Calu3 (cell line): ENCODE measurements at regions not wholly inside any gene's neighbourhood (a gene's known extent, or its start where the extent isn't known, plus 50 kb on each side); places are given as distances from the start of the nearest gene placed in this dataset.

Experiments used
- BruUV-seq: library from RNA; stranded (reverse); fragments of 400-500 nt; replicated peaks from 2 replicates; lab custom pipeline; 2021; lab: Mats Ljungman, UMichigan
- CTCF ChIA-PET: fragments of 300-600 bp; sonication (Branson Sonifier 250); formaldehyde crosslinking; loops from one replicate; lab custom pipeline; 2022; ENCODE audit warnings: antibody characterized with exemption; lab: Charles Lee
- DNase-seq: peaks from one replicate; pipeline ENCODE4 v3.0.0; 2022
- H3K27ac Mint-ChIP-seq: one replicate; pipeline ENCODE4 v1.8.0; 2022; ENCODE audit warnings: mixed read lengths; ENCODE audit not compliant: unreplicated experiment
- H3K27me3 Mint-ChIP-seq: one replicate; pipeline ENCODE4 v1.8.0; 2022; ENCODE audit warnings: mixed read lengths; ENCODE audit not compliant: unreplicated experiment
- H3K36me3 Mint-ChIP-seq: one replicate; pipeline ENCODE4 v1.8.0; 2022; ENCODE audit warnings: mild to moderate bottlenecking, moderate library complexity, mixed read lengths; ENCODE audit not compliant: insufficient read depth, unreplicated experiment
- H3K4me1 Mint-ChIP-seq: one replicate; pipeline ENCODE4 v1.8.0; 2022; ENCODE audit warnings: mild to moderate bottlenecking, low read depth, mixed read lengths; ENCODE audit not compliant: unreplicated experiment
- H3K4me3 Mint-ChIP-seq: one replicate; pipeline ENCODE4 v1.8.0; 2022; ENCODE audit warnings: mild to moderate bottlenecking, low read depth, moderate library complexity, mixed read lengths; ENCODE audit not compliant: unreplicated experiment
- H3K9me3 Mint-ChIP-seq: one replicate; pipeline ENCODE4 v1.8.0; 2022; ENCODE audit warnings: low read depth, mixed read lengths; ENCODE audit not compliant: unreplicated experiment
- intact Hi-C: fragments of 100-400 bp; cut with micrococcal nuclease; formaldehyde crosslinking; loops from one replicate; pipeline ENCODE4 v1.10.0; 2022; ENCODE audit not compliant: unreplicated experiment
- TF ChIP-seq, protein P1 (sequence below): fragments of 200-600 bp; IDR thresholded peaks from one replicate; pipeline ENCODE4 v1.8.0; 2022; ENCODE audit warnings: antibody characterized with exemption; ENCODE audit not compliant: unreplicated experiment

DNA sequence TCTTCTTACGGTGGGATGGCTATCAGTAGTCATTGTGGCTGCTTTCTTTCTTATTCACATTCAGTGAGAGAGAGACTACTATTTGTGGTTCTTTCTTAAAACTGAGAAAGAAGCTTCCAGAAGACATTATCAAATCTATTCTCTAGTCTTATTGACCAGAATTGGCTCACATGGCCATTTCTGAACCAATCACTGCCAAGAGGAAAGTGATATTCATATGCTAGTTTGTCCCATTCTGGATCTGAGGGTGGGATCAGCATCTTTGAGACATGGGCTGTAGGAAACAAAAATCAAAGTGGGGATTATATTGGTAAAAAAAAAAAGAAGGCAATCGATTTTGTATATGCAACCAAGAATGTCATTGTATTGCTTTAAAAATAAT lies 106.4 kb upstream of the RASGRP1 start:
- TF ChIP-seq, protein P1, sequence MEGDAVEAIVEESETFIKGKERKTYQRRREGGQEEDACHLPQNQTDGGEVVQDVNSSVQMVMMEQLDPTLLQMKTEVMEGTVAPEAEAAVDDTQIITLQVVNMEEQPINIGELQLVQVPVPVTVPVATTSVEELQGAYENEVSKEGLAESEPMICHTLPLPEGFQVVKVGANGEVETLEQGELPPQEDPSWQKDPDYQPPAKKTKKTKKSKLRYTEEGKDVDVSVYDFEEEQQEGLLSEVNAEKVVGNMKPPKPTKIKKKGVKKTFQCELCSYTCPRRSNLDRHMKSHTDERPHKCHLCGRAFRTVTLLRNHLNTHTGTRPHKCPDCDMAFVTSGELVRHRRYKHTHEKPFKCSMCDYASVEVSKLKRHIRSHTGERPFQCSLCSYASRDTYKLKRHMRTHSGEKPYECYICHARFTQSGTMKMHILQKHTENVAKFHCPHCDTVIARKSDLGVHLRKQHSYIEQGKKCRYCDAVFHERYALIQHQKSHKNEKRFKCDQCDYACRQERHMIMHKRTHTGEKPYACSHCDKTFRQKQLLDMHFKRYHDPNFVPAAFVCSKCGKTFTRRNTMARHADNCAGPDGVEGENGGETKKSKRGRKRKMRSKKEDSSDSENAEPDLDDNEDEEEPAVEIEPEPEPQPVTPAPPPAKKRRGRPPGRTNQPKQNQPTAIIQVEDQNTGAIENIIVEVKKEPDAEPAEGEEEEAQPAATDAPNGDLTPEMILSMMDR: no peak
- no TSS peak for BruUV-seq
- Mint-ChIP-seq H3K9me3 (no peaks in the 10 kb centered on the region), H3K27ac (no peak overlapping the region), H3K4me1 (peaks cover 8% of the 10 kb centered on the region), H3K4me3 (no peak overlapping the region), H3K27me3 (no peaks in the 10 kb centered on the region), H3K36me3 (no peaks in the 10 kb centered on the region)
- intact Hi-C loops: no loop called here
- no peak for DNase-seq
- CTCF ChIA-PET: no interaction called here

DNA sequence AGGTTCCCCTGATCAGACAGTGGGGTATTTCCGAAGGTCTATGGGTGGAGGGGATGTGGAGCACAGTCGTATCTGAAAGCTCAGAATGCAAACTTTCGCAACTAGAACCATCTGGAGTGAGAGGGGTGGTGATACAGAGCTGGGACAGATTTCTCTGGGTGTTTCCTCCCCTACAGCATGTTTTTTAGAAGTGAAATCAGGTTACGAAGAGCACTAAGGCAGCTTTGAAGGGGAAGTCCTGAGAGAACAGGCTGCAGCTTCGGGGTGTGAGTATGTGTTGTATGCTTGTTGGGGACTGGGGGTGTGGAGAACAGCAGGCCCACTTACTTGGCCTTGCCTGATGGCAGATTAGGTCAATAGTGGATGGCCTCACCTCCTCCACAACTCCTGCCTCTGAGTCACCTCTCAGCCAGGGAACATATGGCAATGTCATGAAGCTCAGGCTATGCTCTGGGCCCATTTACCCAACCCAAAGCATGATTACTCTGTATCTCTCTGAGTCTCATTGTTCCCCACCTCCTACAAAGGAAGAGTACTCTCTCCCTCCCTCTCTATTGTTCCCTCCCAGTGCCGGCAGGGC lies 107.2 kb upstream of the RASGRP1 start:
- H3K36me3 Mint-ChIP-seq: no peaks in the 10 kb centered on the region

DNA sequence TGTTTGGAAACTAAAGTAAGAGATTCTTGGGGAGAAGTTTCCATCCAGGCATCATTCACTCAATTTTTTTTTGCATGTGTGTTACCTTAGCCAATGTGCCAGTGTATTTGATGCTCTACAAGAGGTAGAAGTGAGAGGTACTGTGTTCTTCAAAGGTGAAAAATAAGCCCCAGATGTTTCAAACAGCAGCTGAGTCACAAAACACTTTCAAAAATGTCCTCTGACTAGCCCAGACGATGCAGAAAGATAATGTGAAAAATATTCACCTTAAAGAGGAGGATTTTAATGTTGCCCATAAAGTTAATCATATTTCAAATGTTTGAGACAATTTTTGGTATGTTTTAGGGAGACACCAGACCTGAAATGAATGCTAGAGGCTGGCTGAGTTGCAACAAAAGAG lies 107.7 kb upstream of the RASGRP1 start:
- intact Hi-C loops: no loop called here
- DNase-seq: no peak
- TF ChIP-seq, protein P1: no peak
- no peaks in the 10 kb centered on the region for H3K27me3 Mint-ChIP-seq
- peaks cover 8% of the 10 kb centered on the region for H3K4me1 Mint-ChIP-seq
- H3K9me3 Mint-ChIP-seq: no peaks in the 10 kb centered on the region
- BruUV-seq: no TSS peak
- CTCF ChIA-PET: no interaction called here
- H3K27ac Mint-ChIP-seq: no peak overlapping the region
- H3K36me3 Mint-ChIP-seq: no peaks in the 10 kb centered on the region
- H3K4me3 Mint-ChIP-seq: no peak overlapping the region

More for the DNA sequence above, 107.2 kb upstream of the RASGRP1 start:
- intact Hi-C loops: no loop called here
- BruUV-seq: no TSS peak
- no peaks in the 10 kb centered on the region for H3K27me3 Mint-ChIP-seq
- no peaks in the 10 kb centered on the region for H3K9me3 Mint-ChIP-seq
- TF ChIP-seq, protein P1: no peak
- CTCF ChIA-PET: no interaction called here
- H3K4me1 Mint-ChIP-seq: peaks cover 8% of the 10 kb centered on the region
- H3K27ac Mint-ChIP-seq: no peak overlapping the region
- no peak for DNase-seq
- H3K4me3 Mint-ChIP-seq: no peak overlapping the region

DNA sequence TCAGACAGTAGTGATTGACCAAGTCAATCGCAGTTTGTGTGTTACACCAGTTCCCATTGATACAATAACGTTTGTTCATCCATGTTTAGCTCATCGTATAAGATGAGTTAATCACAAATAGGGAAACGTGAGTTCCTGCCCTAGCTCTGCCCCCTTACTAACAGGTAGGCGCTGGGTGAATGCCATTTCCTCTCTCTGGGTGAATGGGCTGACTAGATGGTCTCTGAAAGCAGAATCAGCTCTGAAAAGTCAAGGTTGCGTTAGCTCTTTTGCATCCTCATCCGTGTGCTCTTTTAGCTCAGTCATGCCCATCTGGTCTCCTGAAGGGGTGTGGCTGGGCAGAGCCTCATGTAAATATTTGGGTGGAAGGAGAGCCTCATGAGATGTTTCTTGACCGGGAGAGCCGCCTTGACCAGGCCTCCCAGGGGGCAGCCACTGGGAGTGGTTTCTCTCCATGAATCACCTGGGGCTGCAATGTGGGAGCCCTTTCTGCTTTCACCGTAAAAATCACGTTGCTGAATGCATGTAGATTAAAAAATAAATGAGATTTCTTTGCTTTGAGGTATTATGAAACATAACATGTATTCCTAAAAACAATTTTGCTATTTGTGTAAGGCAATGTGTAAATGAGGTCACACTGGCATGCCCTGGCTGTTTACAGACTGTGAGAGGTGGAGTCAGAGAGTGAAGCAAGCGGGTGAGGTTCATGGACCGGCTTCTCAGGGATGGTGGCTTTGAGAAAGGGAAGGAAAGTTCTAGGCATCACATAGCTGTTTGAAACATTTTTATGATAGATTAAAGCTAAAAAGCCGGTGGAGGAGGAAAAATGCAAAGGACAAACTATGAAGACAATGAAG lies 108.4 kb upstream of the RASGRP1 start:
- CTCF ChIA-PET: no interaction called here
- Mint-ChIP-seq H3K27me3 (no peaks in the 10 kb centered on the region), H3K9me3 (no peaks in the 10 kb centered on the region), H3K27ac (no peak overlapping the region), H3K4me3 (no peak overlapping the region), H3K36me3 (no peaks in the 10 kb centered on the region), H3K4me1 (peaks cover 8% of the 10 kb centered on the region)
- DNase-seq: no peak
- intact Hi-C loops: no loop called here
- no TSS peak for BruUV-seq
- TF ChIP-seq, protein P1: no peak
